GM23338 (cell line): ENCODE measurements at regions not wholly inside any gene's neighbourhood (a gene's known extent, or its start where the extent isn't known, plus 50 kb on each side); places are given as distances from the start of the nearest gene placed in this dataset.

ENCODE experiments used
- ATAC-seq: fragments of 200-7000 bp; cut with Tn5 transposase; 3 replicates; pipeline ENCODE4 v1.9.1; 2020
- DNase-seq: peaks from one replicate; pipeline ENCODE4 v3.0.0-alpha.2; 2015; ENCODE audit warnings: low spot score
- H2AFZ ChIP-seq: fragments of 200-600 bp; sonication (generic); 2 replicates; pipeline ENCODE4 v1.8.0; 2016; ENCODE audit warnings: antibody characterized with exemption, mild to moderate bottlenecking, moderate library complexity
- H3F3A ChIP-seq: fragments of 200-600 bp; sonication (generic); replicated peaks from 2 replicates; pipeline ENCODE4 v1.8.0; 2017; ENCODE audit warnings: antibody characterized with exemption, mixed run types, low read depth
- H3K27ac ChIP-seq: fragments of 200-600 bp; sonication (generic); 2 replicates; pipeline ENCODE4 v1.6.1; 2016; ENCODE audit warnings: low read depth
- H3K27me3 ChIP-seq: fragments of 200-600 bp; sonication (generic); 2 replicates; pipeline ENCODE4 v1.8.0; 2016; ENCODE audit warnings: mild to moderate bottlenecking, mixed run types, moderate library complexity; ENCODE audit not compliant: insufficient read depth
- H3K36me3 ChIP-seq: fragments of 200-600 bp; sonication (generic); 2 replicates; pipeline ENCODE4 v1.8.0; 2016; ENCODE audit warnings: mild to moderate bottlenecking; ENCODE audit not compliant: insufficient read depth
- H3K4me1 ChIP-seq: fragments of 200-600 bp; sonication (generic); 2 replicates; pipeline ENCODE4 v1.8.0; 2016; ENCODE audit warnings: mild to moderate bottlenecking, moderate library complexity; ENCODE audit not compliant: insufficient read depth
- H3K4me2 ChIP-seq: fragments of 200-600 bp; sonication (generic); 2 replicates; pipeline ENCODE4 v1.7.1; 2017; ENCODE audit warnings: mixed run types
- H3K4me3 ChIP-seq: fragments of 200-600 bp; sonication (generic); 2 replicates; pipeline ENCODE4 v1.6.1; 2016; ENCODE audit warnings: mixed run types
- H3K79me2 ChIP-seq: fragments of 200-600 bp; sonication (generic); replicated peaks from 2 replicates; pipeline ENCODE4 v1.8.0; 2017; ENCODE audit warnings: mild to moderate bottlenecking; ENCODE audit not compliant: insufficient read depth
- H3K9me2 ChIP-seq: fragments of 200-600 bp; sonication (generic); 2 replicates; pipeline ENCODE4 v1.8.0; 2017; ENCODE audit not compliant: insufficient read depth
- H4K20me1 ChIP-seq: fragments of 200-600 bp; sonication (generic); replicated peaks from 2 replicates; pipeline ENCODE4 v1.8.0; 2017; ENCODE audit warnings: mild to moderate bottlenecking; ENCODE audit not compliant: insufficient read depth
- H3K27ac Mint-ChIP-seq: 2 replicates; pipeline ENCODE4 v1.8.0; 2020; ENCODE audit warnings: inconsistent platforms, mild to moderate bottlenecking, moderate library complexity, mixed read lengths
- H3K27me3 Mint-ChIP-seq: 3 replicates; pipeline ENCODE4 v1.8.0; 2022; ENCODE audit warnings: low read depth, mild to moderate bottlenecking, moderate library complexity, mixed read lengths, inconsistent platforms; ENCODE audit not compliant: insufficient read depth, poor library complexity
- H3K36me3 Mint-ChIP-seq: 3 replicates; pipeline ENCODE4 v1.8.0; 2021; ENCODE audit warnings: low read depth, mild to moderate bottlenecking, inconsistent platforms, moderate library complexity, mixed read lengths
- H3K4me1 Mint-ChIP-seq: 3 replicates; pipeline ENCODE4 v1.8.0; 2020; ENCODE audit warnings: mild to moderate bottlenecking, inconsistent platforms, mixed read lengths
- H3K4me3 Mint-ChIP-seq: 3 replicates; pipeline ENCODE4 v1.8.0; 2021; ENCODE audit warnings: moderate library complexity, mild to moderate bottlenecking, inconsistent platforms, mixed read lengths
- H3K9me3 Mint-ChIP-seq: 3 replicates; pipeline ENCODE4 v1.8.0; 2020; ENCODE audit warnings: moderate library complexity, mild to moderate bottlenecking, inconsistent platforms, mixed read lengths
- CREB1 ChIP-seq: fragments of 250-450 bp; sonication (Bioruptor Pico); IDR thresholded peaks from 2 replicates; pipeline ENCODE4 v1.5.0; 2020; ENCODE audit warnings: low read depth, mild to moderate bottlenecking, moderate library complexity
- ETS1 ChIP-seq: IDR thresholded peaks from 2 replicates; pipeline ENCODE4 v1.6.1; 2016; ENCODE audit warnings: antibody characterized with exemption
- EZH2 ChIP-seq: fragments of 200-600 bp; sonication (generic); IDR thresholded peaks from one replicate; pipeline ENCODE4 v1.8.0; 2017; ENCODE audit warnings: antibody characterized with exemption, mild to moderate bottlenecking, low read depth; ENCODE audit not compliant: unreplicated experiment
- EZH2phosphoT487 ChIP-seq: fragments of 200-600 bp; sonication (generic); IDR thresholded peaks from one replicate; pipeline ENCODE4 v1.8.1; 2018; ENCODE audit warnings: antibody characterized with exemption; ENCODE audit not compliant: unreplicated experiment
- JUNB ChIP-seq: IDR thresholded peaks from one replicate; pipeline ENCODE4 v1.6.1; 2016; ENCODE audit warnings: antibody characterized with exemption; ENCODE audit not compliant: unreplicated experiment
- NANOG ChIP-seq: IDR thresholded peaks from 2 replicates; pipeline ENCODE4 v1.6.1; 2016; ENCODE audit warnings: antibody characterized with exemption, borderline replicate concordance
- POLR2AphosphoS5 ChIP-seq: IDR thresholded peaks from 2 replicates; pipeline ENCODE4 v1.6.1; 2016; ENCODE audit warnings: antibody characterized with exemption, low read depth
- STAT1 ChIP-seq: IDR thresholded peaks from one replicate; pipeline ENCODE4 v1.6.1; 2016; ENCODE audit warnings: antibody characterized with exemption; ENCODE audit not compliant: unreplicated experiment
- ZNF114 ChIP-seq: fragments of 250-450 bp; sonication (Bioruptor Pico); IDR thresholded peaks from 2 replicates; pipeline ENCODE4 v1.5.0; 2020; ENCODE audit warnings: mild to moderate bottlenecking, moderate library complexity
- ZNF331 ChIP-seq: fragments of 250-450 bp; sonication (Bioruptor Pico); IDR thresholded peaks from 2 replicates; pipeline ENCODE4 v1.5.0; 2020; ENCODE audit warnings: low read depth, mild to moderate bottlenecking, moderate library complexity
- TF ChIP-seq, protein P1 (sequence below), 2 experiments: fragments of 200-600 bp in 1 of 2; sonication (generic) in 1 of 2; conservative IDR thresholded peaks; 2 replicates each; pipeline versions ENCODE4 v1.5.1 to v1.6.1; 2016 to 2017; ENCODE audit warnings: antibody characterized with exemption in 2 of 2, low read depth in 2 of 2, mild to moderate bottlenecking in 2 of 2, moderate library complexity in 1 of 2

GRCh38 chr13:76512721-76513145 is 373.5 kb downstream of the KCTD12 start (continued):
- TF ChIP-seq ETS1 (no peak), JUNB (no peak)

GRCh38 chr13:76505437-76505836 is 380.8 kb downstream of the KCTD12 start:
- no peak overlapping the region for H3K4me3 ChIP-seq
- no peaks in the 10 kb centered on the region for H4K20me1 ChIP-seq
- H3K27me3 ChIP-seq = no peaks in the 10 kb centered on the region
- Mint-ChIP-seq H3K27ac (no peak overlapping the region), H3K27me3 (no peaks in the 10 kb centered on the region), H3K4me1 (peaks cover 6% of the 10 kb centered on the region; the same call in 2 of the 3 replicates), H3K36me3 (no peaks in the 10 kb centered on the region), H3K4me3 (no peak overlapping the region), H3K9me3 (no peaks in the 10 kb centered on the region)
- no peak overlapping the region for H3K27ac ChIP-seq
- H3K79me2 ChIP-seq = no peaks in the 10 kb centered on the region
- ATAC-seq (no peak), DNase-seq (no peak)
- no peak overlapping the region for H2AFZ ChIP-seq
- peaks cover 10% of the 10 kb centered on the region; the same call in 1 of the 2 replicates for H3K4me1 ChIP-seq
- TF ChIP-seq CREB1 (CRISPR knock-in tag) = no peak
- TF ChIP-seq JUNB = no peak
- TF ChIP-seq ETS1 = no peak
- TF ChIP-seq ZNF331 = no peak
- TF ChIP-seq EZH2 = no peak
- no peak for TF ChIP-seq POLR2AphosphoS5
- TF ChIP-seq STAT1 = no peak
- no peak for TF ChIP-seq ZNF114 (CRISPR knock-in tag)
- no peak for TF ChIP-seq EZH2phosphoT487
- no peaks in the 10 kb centered on the region for H3K36me3 ChIP-seq
- peaks cover 8% of the 10 kb centered on the region; the same call in 1 of the 2 replicates for H3K9me2 ChIP-seq
- H3F3A ChIP-seq = no peaks in the 10 kb centered on the region
- H3K4me2 ChIP-seq = no peak overlapping the region

GRCh38 chr13:76503766-76504165 is 382.4 kb downstream of the KCTD12 start:
- no peaks in the 10 kb centered on the region for H3K27me3 Mint-ChIP-seq
- Histone ChIP-seq H3K79me2 (no peaks in the 10 kb centered on the region), H3K4me1 (peaks cover 10% of the 10 kb centered on the region; the same call in 1 of the 2 replicates), H4K20me1 (no peaks in the 10 kb centered on the region), H3K4me3 (no peak overlapping the region), H3K9me2 (peaks cover 8% of the 10 kb centered on the region; the same call in 1 of the 2 replicates), H3K4me2 (no peak overlapping the region), H2AFZ (no peak overlapping the region), H3F3A (no peaks in the 10 kb centered on the region), H3K27me3 (no peaks in the 10 kb centered on the region), H3K27ac (no peak overlapping the region), H3K36me3 (no peaks in the 10 kb centered on the region)
- no peak overlapping the region for H3K4me3 Mint-ChIP-seq
- H3K4me1 Mint-ChIP-seq = peaks cover 6% of the 10 kb centered on the region; the same call in 2 of the 3 replicates
- DNase-seq (no peak), ATAC-seq (no peak)
- TF ChIP-seq ZNF114 (CRISPR knock-in tag) (no peak), NANOG (no peak), EZH2phosphoT487 (no peak), CREB1 (CRISPR knock-in tag) (no peak)
- TF ChIP-seq, protein P1, sequence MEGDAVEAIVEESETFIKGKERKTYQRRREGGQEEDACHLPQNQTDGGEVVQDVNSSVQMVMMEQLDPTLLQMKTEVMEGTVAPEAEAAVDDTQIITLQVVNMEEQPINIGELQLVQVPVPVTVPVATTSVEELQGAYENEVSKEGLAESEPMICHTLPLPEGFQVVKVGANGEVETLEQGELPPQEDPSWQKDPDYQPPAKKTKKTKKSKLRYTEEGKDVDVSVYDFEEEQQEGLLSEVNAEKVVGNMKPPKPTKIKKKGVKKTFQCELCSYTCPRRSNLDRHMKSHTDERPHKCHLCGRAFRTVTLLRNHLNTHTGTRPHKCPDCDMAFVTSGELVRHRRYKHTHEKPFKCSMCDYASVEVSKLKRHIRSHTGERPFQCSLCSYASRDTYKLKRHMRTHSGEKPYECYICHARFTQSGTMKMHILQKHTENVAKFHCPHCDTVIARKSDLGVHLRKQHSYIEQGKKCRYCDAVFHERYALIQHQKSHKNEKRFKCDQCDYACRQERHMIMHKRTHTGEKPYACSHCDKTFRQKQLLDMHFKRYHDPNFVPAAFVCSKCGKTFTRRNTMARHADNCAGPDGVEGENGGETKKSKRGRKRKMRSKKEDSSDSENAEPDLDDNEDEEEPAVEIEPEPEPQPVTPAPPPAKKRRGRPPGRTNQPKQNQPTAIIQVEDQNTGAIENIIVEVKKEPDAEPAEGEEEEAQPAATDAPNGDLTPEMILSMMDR (conservative IDR thresholded peaks at IDR 0.05; ENCODE audit: low read depth in 2 of 2) = no peak
- no peak overlapping the region for H3K27ac Mint-ChIP-seq
- H3K36me3 Mint-ChIP-seq = no peaks in the 10 kb centered on the region
- no peaks in the 10 kb centered on the region for H3K9me3 Mint-ChIP-seq
